ENCODE measurements at regions not wholly inside any gene's neighbourhood (a gene's known extent, or its start where the extent isn't known, plus 50 kb on each side); places are given as distances from the start of the nearest gene placed in this dataset.

- intact Hi-C loops (cut with DNase I), result no loop called here
- DNase-seq, result no peak
- no peak for ATAC-seq (ENCODE audit: poor library complexity)
These were observed 1391.3 kb downstream of the BRD1 start for GRCh38 chr22:48436201-48436931.

GRCh38 chr22:48434868-48435250, 1392.8 kb downstream of the BRD1 start:
- intact Hi-C loops (cut with DNase I), result no loop called here
- DNase-seq (no peak), ATAC-seq (ENCODE audit: poor library complexity) (no peak)

- DNase-seq (no peak), ATAC-seq (ENCODE audit: poor library complexity) (no peak)
- intact Hi-C loops (cut with DNase I), result no loop called here
These were observed 1393.4 kb downstream of the BRD1 start for GRCh38 chr22:48434156-48434867.

- ATAC-seq (ENCODE audit: poor library complexity), result no peak
- intact Hi-C loops (cut with DNase I), result no loop called here
- no peak for DNase-seq
These were observed 1394.0 kb downstream of the BRD1 start for GRCh38 chr22:48433647-48434046.

GRCh38 chr22:48432781-48433518, 1394.7 kb downstream of the BRD1 start:
- intact Hi-C loops (cut with DNase I), result no loop called here
- no peak for DNase-seq
- ATAC-seq (ENCODE audit: poor library complexity), result no peak

GRCh38 chr22:48431536-48432315, 1395.9 kb downstream of the BRD1 start:
- DNase-seq (no peak), ATAC-seq (ENCODE audit: poor library complexity) (no peak)

GRCh38 chr22:48431014-48431413, 1396.7 kb downstream of the BRD1 start:
- no peak for ATAC-seq (ENCODE audit: poor library complexity)
- intact Hi-C loops (cut with DNase I), result no loop called here
- no peak for DNase-seq

More at GRCh38 chr22:48431536-48432315, 1395.9 kb downstream of the BRD1 start:
- intact Hi-C loops (cut with DNase I), result no loop called here

- no peak for DNase-seq
- intact Hi-C loops (cut with DNase I), result no loop called here
- ATAC-seq (ENCODE audit: poor library complexity), result no peak
These were observed 1398.1 kb downstream of the BRD1 start for GRCh38 chr22:48429446-48430020.

GRCh38 chr22:48428631-48429371, 1398.9 kb downstream of the BRD1 start:
- no peak for ATAC-seq (ENCODE audit: poor library complexity)
- intact Hi-C loops (cut with DNase I), result no loop called here
- DNase-seq, result no peak

GRCh38 chr22:48427731-48428211, 1399.9 kb downstream of the BRD1 start:
- intact Hi-C loops (cut with DNase I), result no loop called here

GRCh38 chr22:48426466-48427380, 1401.0 kb downstream of the BRD1 start:
- DNase-seq (no peak), ATAC-seq (ENCODE audit: poor library complexity) (no peak)
- intact Hi-C loops (cut with DNase I), result no loop called here

More at GRCh38 chr22:48427731-48428211, 1399.9 kb downstream of the BRD1 start:
- ATAC-seq (ENCODE audit: poor library complexity) (no peak), DNase-seq (no peak)

GRCh38 chr22:48425641-48426040, 1402.0 kb downstream of the BRD1 start:
- intact Hi-C loops (cut with DNase I), result no loop called here
- ATAC-seq (ENCODE audit: poor library complexity), result no peak
- no peak for DNase-seq

- intact Hi-C loops (cut with DNase I), result no loop called here
- no peak for ATAC-seq (ENCODE audit: poor library complexity)
- DNase-seq, result no peak
These were observed 1402.6 kb downstream of the BRD1 start for GRCh38 chr22:48425091-48425506.

- no peak for ATAC-seq (ENCODE audit: poor library complexity)
- intact Hi-C loops (cut with DNase I), result no loop called here
- DNase-seq, result no peak
These were observed 1403.0 kb downstream of the BRD1 start for GRCh38 chr22:48424661-48425060.

- ATAC-seq (ENCODE audit: poor library complexity), result no peak
- DNase-seq, result no peak
- intact Hi-C loops (cut with DNase I), result no loop called here
These were observed 1403.5 kb downstream of the BRD1 start for GRCh38 chr22:48424201-48424627.

- ATAC-seq (ENCODE audit: poor library complexity) (no peak), DNase-seq (no peak)
- intact Hi-C loops (cut with DNase I), result no loop called here
These were observed 1404.2 kb downstream of the BRD1 start for GRCh38 chr22:48423481-48423911.
